ENCODE measurements at regions not wholly inside any gene's neighbourhood (a gene's known extent, or its start where the extent isn't known, plus 50 kb on each side); places are given as distances from the start of the nearest gene placed in this dataset.

GRCh38 chr20:58139849-58140786, 88.3 kb downstream of the ANKRD60 start:
- DNase-seq (ENCODE audit: low read depth in 2 of 2), result no peak

- no peak for DNase-seq (ENCODE audit: low read depth in 2 of 2)
Measured at GRCh38 chr20:58138395-58138794, 90.1 kb downstream of the ANKRD60 start.

GRCh38 chr20:58137651-58138265, 90.7 kb downstream of the ANKRD60 start:
- no peak for DNase-seq (ENCODE audit: low read depth in 2 of 2)

GRCh38 chr20:58137236-58137635, 91.2 kb downstream of the ANKRD60 start:
- no peak for DNase-seq (ENCODE audit: low read depth in 2 of 2)

GRCh38 chr20:58136149-58136484, 92.3 kb downstream of the ANKRD60 start:
- no peak for DNase-seq (ENCODE audit: low read depth in 2 of 2)

- no peak for DNase-seq (ENCODE audit: low read depth in 2 of 2)
Measured at GRCh38 chr20:58135441-58136148, 92.9 kb downstream of the ANKRD60 start.

- no peak for DNase-seq (ENCODE audit: low read depth in 2 of 2)
Measured at GRCh38 chr20:58133020-58133808, 95.2 kb downstream of the ANKRD60 start.

- no peak for DNase-seq (ENCODE audit: low read depth in 2 of 2)
Measured at GRCh38 chr20:58131551-58132142, 96.8 kb downstream of the ANKRD60 start.

- no peak for DNase-seq (ENCODE audit: low read depth in 2 of 2)
Measured at GRCh38 chr20:58131151-58131550, 97.3 kb downstream of the ANKRD60 start.

- no peak for DNase-seq (ENCODE audit: low read depth in 2 of 2)
Measured at GRCh38 chr20:58130581-58130980, 97.9 kb downstream of the ANKRD60 start.

GRCh38 chr20:58130156-58130555, 98.3 kb downstream of the ANKRD60 start:
- no peak for DNase-seq (ENCODE audit: low read depth in 2 of 2)

- DNase-seq (ENCODE audit: low read depth in 2 of 2), result no peak
Measured at GRCh38 chr20:58129721-58130151, 98.7 kb downstream of the ANKRD60 start.

- DNase-seq (ENCODE audit: low read depth in 2 of 2), result no peak
Measured at GRCh38 chr20:58128635-58129625, 99.5 kb downstream of the ANKRD60 start.

GRCh38 chr20:58127701-58128111, 100.7 kb downstream of the ANKRD60 start:
- DNase-seq (ENCODE audit: low read depth in 2 of 2), result no peak

GRCh38 chr20:58125726-58126125, 102.7 kb downstream of the ANKRD60 start:
- no peak for DNase-seq (ENCODE audit: low read depth in 2 of 2)

- no peak for DNase-seq (ENCODE audit: low read depth in 2 of 2)
Measured at GRCh38 chr20:58117944-58118343, 110.5 kb downstream of the ANKRD60 start.

- no peak for DNase-seq (ENCODE audit: low read depth in 2 of 2)
Measured at GRCh38 chr20:58116505-58116904, 111.9 kb downstream of the ANKRD60 start.

GRCh38 chr20:58113716-58114115, 114.7 kb downstream of the ANKRD60 start:
- no peak for DNase-seq (ENCODE audit: low read depth in 2 of 2)

GRCh38 chr20:58112017-58112781, 116.3 kb downstream of the ANKRD60 start:
- DNase-seq (ENCODE audit: low read depth in 2 of 2), result no peak

All from stimulated activated CD8-positive, alpha-beta memory T cell treated with anti-CD3 and anti-CD28 coated beads, Interleukin-7, amount 100 ng/mL, for 1 hour (primary cell).